ENCODE measurements at regions not wholly inside any gene's neighbourhood (a gene's known extent, or its start where the extent isn't known, plus 50 kb on each side); places are given as distances from the start of the nearest gene placed in this dataset.

GRCh38 chr1:191895049-191895448, 263.2 kb upstream of the RGS18 start:
- Histone ChIP-seq H3K9ac (ENCODE audit: low read length) (no peak overlapping the region), H2AFZ (ENCODE audit: low read depth, low read length) (no peak overlapping the region), H3K27ac (ENCODE audit: low read length) (no peak overlapping the region), H3K27me3 (ENCODE audit: low read depth, low read length) (no peaks in the 10 kb centered on the region), H4K20me1 (ENCODE audit: insufficient read depth, low read length) (no peaks in the 10 kb centered on the region), H3K36me3 (replicated peaks; ENCODE audit: low read depth, low read length) (peaks cover 25% of the 10 kb centered on the region), H3K9me3 (ENCODE audit: insufficient read depth, low read length) (no peaks in the 10 kb centered on the region), H3K4me1 (ENCODE audit: low read length) (peaks cover 8% of the 10 kb centered on the region), H3K4me2 (ENCODE audit: low read length) (no peak overlapping the region), H3K79me2 (ENCODE audit: low read length) (no peaks in the 10 kb centered on the region), H3K4me3 (ENCODE audit: low read length) (no peak overlapping the region)
- TF ChIP-seq CTCF (IDR thresholded peaks at IDR 0.05; ENCODE audit: low read depth, low read length) (no peak), EZH2phosphoT487 (IDR thresholded peaks at IDR 0.05; ENCODE audit: low read depth) (no peak)

GRCh38 chr1:191895462-191896058, 262.7 kb upstream of the RGS18 start:
- Histone ChIP-seq H3K36me3 (replicated peaks; ENCODE audit: low read depth, low read length) (peaks cover 22% of the 10 kb centered on the region), H3K4me1 (ENCODE audit: low read length) (peaks cover 3% of the 10 kb centered on the region), H3K27ac (ENCODE audit: low read length) (no peak overlapping the region), H3K9me3 (ENCODE audit: insufficient read depth, low read length) (no peaks in the 10 kb centered on the region), H3K9ac (ENCODE audit: low read length) (no peak overlapping the region), H4K20me1 (ENCODE audit: insufficient read depth, low read length) (no peaks in the 10 kb centered on the region), H3K4me3 (ENCODE audit: low read length) (no peak overlapping the region), H2AFZ (ENCODE audit: low read depth, low read length) (no peak overlapping the region), H3K79me2 (ENCODE audit: low read length) (no peaks in the 10 kb centered on the region), H3K4me2 (ENCODE audit: low read length) (no peak overlapping the region), H3K27me3 (ENCODE audit: low read depth, low read length) (no peaks in the 10 kb centered on the region)
- no peak for TF ChIP-seq EZH2phosphoT487 (IDR thresholded peaks at IDR 0.05; ENCODE audit: low read depth)
- TF ChIP-seq CTCF (IDR thresholded peaks at IDR 0.05; ENCODE audit: low read depth, low read length): no peak

GRCh38 chr1:191897134-191897533, 261.1 kb upstream of the RGS18 start:
- H3K4me2 ChIP-seq (ENCODE audit: low read length): no peak overlapping the region
- H3K4me1 ChIP-seq (ENCODE audit: low read length): no peaks in the 10 kb centered on the region
- no peak for TF ChIP-seq EZH2phosphoT487 (IDR thresholded peaks at IDR 0.05; ENCODE audit: low read depth)
- H3K4me3 ChIP-seq (ENCODE audit: low read length): no peak overlapping the region
- no peak overlapping the region for H3K9ac ChIP-seq (ENCODE audit: low read length)
- no peak overlapping the region for H2AFZ ChIP-seq (ENCODE audit: low read depth, low read length)
- H4K20me1 ChIP-seq (ENCODE audit: insufficient read depth, low read length): no peaks in the 10 kb centered on the region
- H3K79me2 ChIP-seq (ENCODE audit: low read length): no peaks in the 10 kb centered on the region
- no peaks in the 10 kb centered on the region for H3K27me3 ChIP-seq (ENCODE audit: low read depth, low read length)
- H3K9me3 ChIP-seq (ENCODE audit: insufficient read depth, low read length): no peaks in the 10 kb centered on the region
- H3K27ac ChIP-seq (ENCODE audit: low read length): no peak overlapping the region
- H3K36me3 ChIP-seq (replicated peaks; ENCODE audit: low read depth, low read length): peaks cover 10% of the 10 kb centered on the region

- Histone ChIP-seq H2AFZ (ENCODE audit: low read depth, low read length) (no peak overlapping the region), H3K79me2 (ENCODE audit: low read length) (no peaks in the 10 kb centered on the region), H3K9ac (ENCODE audit: low read length) (no peak overlapping the region), H3K9me3 (ENCODE audit: insufficient read depth, low read length) (no peaks in the 10 kb centered on the region), H4K20me1 (ENCODE audit: insufficient read depth, low read length) (no peaks in the 10 kb centered on the region), H3K27ac (ENCODE audit: low read length) (no peak overlapping the region), H3K4me2 (ENCODE audit: low read length) (no peak overlapping the region), H3K4me1 (ENCODE audit: low read length) (no peaks in the 10 kb centered on the region), H3K4me3 (ENCODE audit: low read length) (no peak overlapping the region), H3K36me3 (replicated peaks; ENCODE audit: low read depth, low read length) (no peaks in the 10 kb centered on the region), H3K27me3 (ENCODE audit: low read depth, low read length) (no peaks in the 10 kb centered on the region)
- TF ChIP-seq EZH2phosphoT487 (IDR thresholded peaks at IDR 0.05; ENCODE audit: low read depth) (no peak), CTCF (IDR thresholded peaks at IDR 0.05; ENCODE audit: low read depth, low read length) (no peak)
Measured at GRCh38 chr1:191901651-191902050, 256.6 kb upstream of the RGS18 start.
